ENCODE measurements at regions not wholly inside any gene's neighbourhood (a gene's known extent, or its start where the extent isn't known, plus 50 kb on each side); places are given as distances from the start of the nearest gene placed in this dataset.
A peak's percentile ranks its signal among the peaks of the same experiment; 100 is the strongest.
"Not testable (repeated sequence)": the region's sequence is repeated elsewhere in the genome, so short reads cannot be mapped to it uniquely, and the experiment has no call there.

DNA sequence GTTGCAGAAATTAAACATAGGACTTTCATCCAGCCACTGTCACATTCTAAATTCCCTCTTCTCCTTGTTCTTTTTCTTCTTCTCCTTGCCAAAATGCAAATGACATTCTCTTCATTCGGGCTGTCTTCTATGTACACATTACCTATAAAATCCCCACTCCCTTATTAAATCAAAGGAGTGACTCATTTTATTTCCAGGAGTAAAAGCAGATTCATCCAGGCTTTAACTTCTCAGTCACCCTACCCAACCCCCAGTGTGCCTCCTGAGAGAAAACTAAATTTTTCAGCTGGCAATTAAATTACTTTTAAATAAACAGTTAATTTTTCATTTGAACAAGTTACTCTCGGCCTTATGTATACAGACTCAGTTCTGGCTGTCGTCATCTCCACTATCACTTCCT lies 223.9 kb upstream of the SHH start:
- no peak for DNase-seq (ENCODE audit: low spot score)

- not testable (repeated sequence) for DNase-seq (ENCODE audit: low spot score)
Observed at GRCh38 chr7:156035387-156035786, 223.1 kb upstream of the SHH start.

GRCh38 chr7:156034397-156034796 lies 222.1 kb upstream of the SHH start:
- DNase-seq (ENCODE audit: low spot score) = peak; percentile 49

DNA sequence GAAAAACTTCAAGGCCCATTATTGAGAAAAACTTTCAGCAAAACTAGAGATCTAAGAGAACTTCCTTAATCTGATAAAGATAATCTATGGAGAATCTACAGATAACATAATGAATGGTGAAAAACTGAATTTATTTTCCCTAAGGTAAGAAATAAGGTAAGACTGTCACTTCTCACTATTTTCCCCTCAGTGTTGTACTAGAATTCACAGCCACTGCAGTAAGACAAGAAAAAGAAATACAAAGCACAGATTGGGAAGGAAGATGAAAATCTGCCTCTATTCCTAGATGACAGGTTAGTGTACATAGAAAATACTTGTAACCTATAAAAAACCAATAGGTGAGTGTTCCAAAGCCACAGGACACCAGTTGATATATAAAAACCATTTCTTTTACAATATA lies 220.7 kb upstream of the SHH start:
- DNase-seq (ENCODE audit: low spot score) = no peak

GRCh38 chr7:156031679-156032478 lies 219.6 kb upstream of the SHH start:
- DNase-seq (ENCODE audit: low spot score) = no peak

- no peak for DNase-seq (ENCODE audit: low spot score)
Observed at GRCh38 chr7:156029460-156030007, 217.3 kb upstream of the SHH start.

DNA sequence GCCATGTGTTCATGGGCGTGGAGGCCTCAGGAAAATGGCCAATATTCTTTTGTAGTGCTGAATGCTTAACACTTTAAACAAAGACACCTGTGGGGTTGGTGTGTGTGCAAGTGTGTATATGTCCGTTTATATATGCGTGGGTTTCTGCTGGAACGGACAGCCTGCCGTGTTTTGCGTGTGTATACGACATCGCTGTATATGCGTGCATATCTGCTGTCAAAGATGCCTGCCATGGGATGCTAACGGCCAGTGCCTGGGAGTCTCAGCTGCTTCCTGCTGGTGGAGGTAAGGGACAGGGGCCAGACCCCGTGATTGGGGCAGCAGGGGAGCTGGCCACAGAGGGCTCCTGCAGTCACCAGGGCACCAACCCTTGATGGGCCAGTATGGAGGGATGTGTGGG lies 216.3 kb upstream of the SHH start:
- DNase-seq (ENCODE audit: low spot score) = no peak

- no peak for DNase-seq (ENCODE audit: low spot score)
Observed at GRCh38 chr7:156027821-156028220, 215.6 kb upstream of the SHH start.

DNA sequence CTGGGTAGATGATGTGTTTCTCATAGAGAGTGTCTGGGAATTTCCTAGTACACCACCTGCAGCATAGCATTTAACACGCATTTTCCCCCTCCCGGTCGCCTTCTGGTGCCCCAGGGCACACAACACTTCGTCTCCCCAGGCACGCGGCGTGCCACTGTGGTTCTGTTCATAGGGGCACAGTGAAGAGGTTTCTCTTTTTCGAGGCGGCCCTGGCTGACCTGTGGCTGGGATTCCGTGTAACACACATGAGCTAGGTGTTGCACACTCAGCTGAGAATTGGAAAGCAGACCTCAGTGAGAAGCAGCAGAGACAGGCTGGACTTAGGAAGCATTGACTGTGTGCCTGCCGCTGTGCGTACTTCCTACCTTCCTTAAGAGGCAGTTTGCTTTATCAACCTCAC lies 214.3 kb upstream of the SHH start:
- no peak for DNase-seq (ENCODE audit: low spot score)

- DNase-seq (ENCODE audit: low spot score) = no peak
Observed at GRCh38 chr7:156026076-156026600, 213.9 kb upstream of the SHH start.

DNA sequence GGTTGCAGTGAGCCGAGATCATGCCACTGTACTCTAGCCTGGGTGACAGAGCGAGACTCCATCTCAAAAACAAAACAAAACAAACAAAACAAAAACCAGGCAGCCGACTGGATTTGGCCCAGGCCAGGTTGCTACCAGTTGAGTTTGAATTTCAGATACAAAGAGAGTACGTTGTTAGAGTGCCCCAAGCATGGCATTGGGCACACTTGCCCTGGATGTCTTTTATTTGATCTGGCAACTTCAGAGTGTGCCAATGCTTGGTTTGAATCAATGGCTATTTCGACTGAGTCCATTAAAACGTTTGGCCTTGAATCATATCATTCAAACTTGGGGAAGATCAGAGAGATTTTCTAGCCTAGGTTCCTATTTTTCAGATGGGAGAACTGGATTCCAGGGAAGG lies 213.4 kb upstream of the SHH start:
- DNase-seq (ENCODE audit: low spot score) = no peak

- DNase-seq (ENCODE audit: low spot score) = no peak
Observed at GRCh38 chr7:156024201-156024600, 211.9 kb upstream of the SHH start.

DNA sequence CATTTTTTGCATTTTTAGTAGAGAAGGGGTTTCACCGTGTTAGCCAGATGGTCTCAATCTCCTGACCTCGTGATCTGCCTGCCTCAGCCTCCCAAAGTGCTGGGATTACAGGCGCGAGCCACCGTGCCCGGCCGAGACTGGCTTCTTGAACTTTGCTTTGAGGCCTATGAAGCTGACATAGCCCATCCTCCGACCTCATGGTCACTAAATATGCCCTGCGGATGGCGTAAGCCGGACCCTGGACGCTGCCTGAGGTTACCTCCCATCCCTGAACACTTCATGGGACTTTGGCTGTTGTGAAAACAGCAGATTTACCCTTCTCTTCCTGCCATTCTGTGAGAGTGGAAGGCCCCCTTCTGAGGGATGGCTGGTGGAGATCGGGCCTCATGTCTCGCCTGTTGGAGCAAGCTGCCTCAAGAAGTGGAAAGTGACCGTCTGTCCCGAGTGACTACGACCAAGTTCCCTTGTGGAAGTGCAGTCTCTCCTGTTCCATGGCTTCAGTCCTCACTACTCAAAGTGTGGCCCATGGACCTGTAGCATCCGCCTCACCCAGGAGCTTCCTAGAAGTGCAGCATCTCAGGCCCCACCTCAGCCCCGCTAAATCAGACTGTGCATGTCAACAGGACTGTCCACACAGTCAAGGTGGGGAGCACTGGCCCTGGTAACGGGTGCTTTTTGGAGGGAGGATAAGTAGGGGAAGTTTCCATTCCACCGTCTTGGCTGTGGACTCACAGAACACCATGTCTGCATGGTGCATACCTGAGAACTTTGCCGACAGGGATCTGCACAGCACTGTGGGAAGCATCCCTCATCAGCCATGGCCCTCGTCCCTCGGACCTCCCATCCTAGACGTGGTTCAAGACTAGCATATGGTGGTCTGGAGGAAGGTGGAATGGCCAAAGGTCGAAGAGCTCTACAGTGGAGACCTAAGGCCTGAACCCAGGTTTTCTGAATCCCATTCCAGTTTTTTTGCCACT lies 210.5 kb upstream of the SHH start:
- DNase-seq (ENCODE audit: low spot score) = no peak

- no peak for DNase-seq (ENCODE audit: low spot score)
Observed at GRCh38 chr7:156021471-156021870, 209.2 kb upstream of the SHH start.

DNA sequence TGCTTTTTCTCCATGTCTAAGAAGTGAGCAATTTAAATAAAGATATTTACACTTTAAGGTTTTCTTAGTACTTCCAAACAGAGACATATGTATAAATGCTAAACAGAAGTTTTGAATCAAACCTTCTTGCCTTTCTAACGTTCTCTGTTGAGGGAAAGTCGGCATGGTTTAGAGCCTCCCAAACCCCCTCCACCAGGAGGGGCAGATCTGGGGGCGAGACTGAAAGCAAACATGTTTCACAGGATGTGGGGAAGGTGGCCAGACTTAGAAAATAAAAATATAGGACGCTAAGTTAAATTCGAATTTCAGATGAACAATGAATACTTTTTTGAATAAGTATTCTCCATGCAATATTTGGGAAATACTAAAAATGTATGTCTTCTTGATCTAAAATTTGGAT lies 208.3 kb upstream of the SHH start:
- no peak for DNase-seq (ENCODE audit: low spot score)

DNA sequence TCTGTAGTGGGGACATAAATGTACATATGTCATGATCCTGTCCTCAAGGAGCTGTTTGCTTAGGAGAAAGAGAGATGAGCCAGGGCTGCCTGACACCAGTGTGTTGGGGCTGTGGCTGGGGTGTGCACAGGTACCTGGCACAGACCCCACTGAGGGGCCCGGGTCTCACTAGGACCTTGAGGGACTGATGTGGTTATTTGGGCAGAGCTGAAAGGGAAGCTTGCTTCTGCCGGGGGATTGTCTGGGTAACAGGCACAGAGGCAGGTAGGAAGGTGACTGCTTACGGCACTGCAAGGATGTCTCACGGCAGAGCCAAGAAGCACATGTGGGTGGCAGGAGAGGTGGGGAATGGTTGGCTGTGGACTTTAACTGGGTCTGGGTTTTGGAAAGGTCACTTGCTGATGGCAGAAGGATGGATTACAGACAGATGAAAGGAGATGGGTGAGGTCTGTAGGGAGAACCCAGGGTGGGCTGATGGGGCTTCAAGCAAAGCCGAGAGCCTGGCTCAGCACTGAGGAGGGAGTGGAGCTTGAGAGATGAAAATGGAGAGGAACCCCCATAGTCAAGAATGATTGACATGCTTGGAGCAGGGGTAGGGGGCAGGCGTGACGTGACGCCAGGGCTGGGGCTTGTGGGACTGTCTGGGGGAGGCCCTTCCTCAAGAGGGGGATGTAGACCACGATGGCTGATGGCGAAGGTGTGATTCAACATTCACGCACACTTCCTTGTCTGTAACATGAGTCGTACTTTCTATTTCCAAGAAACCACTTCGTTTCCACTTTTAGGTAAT lies 207.7 kb upstream of the SHH start:
- DNase-seq (ENCODE audit: low spot score) = no peak

- DNase-seq (ENCODE audit: low spot score) = no peak
Observed at GRCh38 chr7:156019308-156019707, 207.0 kb upstream of the SHH start.

- no peak for DNase-seq (ENCODE audit: low spot score)
Observed at GRCh38 chr7:156017916-156018700, 205.8 kb upstream of the SHH start.

DNA sequence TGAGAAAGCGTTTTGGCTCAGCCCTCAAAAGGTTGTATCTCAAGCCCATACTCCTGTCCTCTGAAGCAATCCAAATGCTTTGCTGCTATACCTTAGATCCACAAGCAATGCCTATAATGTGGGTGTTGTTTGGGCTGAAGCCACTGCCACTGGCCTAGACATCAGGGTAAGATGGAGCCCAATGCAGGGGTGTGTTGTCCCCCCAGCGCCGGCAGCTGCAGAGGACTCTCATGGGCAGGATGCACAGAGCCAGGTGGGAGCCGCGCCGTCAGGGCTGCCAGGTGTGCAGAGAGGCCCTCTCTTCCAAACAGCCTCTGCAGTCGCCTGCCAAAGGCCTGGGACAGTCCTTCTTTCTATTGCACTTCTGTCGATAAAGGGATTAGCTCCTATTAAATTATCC lies 205.2 kb upstream of the SHH start:
- DNase-seq (ENCODE audit: low spot score) = no peak

DNA sequence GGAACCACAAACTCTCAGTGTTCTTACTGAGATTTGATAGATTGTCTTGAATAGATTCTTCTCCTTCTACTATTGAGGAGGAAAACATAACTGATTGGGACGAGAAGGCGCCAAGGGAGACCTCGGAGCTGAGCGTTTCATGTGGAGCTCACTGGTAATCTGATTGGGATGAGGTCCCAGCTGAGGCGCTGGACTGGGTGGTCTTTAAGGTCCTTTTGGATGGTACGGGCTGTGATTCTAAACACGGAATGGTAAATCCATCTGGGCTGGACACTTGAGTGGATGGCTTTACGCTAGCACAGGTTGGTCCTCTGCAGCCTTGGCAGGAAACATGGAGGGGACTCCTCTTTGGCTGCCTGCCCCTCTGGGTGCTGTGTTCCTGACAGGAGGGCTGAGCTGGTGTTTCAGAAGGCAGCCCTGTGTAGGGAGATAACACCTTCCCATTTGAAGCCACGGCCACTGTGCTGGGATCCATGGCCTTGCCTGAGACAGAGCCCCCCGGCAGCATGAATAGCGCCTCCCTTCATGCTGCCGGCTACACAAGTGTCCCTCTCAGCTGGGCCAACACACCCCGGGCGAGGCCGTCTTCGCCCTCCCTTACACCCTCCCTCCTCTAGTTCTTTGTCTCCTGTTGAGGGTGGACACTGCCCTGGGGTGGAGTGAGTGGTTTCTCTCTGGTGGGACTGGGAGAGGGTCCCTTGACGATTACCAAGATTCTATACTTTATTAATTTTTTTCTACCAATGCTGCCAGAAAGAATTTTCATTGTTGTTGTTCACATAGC lies 203.2 kb upstream of the SHH start:
- DNase-seq (ENCODE audit: low spot score) = no peak

All from NAMALWA (cell line).